ENCODE measurements at regions not wholly inside any gene's neighbourhood (a gene's known extent, or its start where the extent isn't known, plus 50 kb on each side); places are given as distances from the start of the nearest gene placed in this dataset.

DNA sequence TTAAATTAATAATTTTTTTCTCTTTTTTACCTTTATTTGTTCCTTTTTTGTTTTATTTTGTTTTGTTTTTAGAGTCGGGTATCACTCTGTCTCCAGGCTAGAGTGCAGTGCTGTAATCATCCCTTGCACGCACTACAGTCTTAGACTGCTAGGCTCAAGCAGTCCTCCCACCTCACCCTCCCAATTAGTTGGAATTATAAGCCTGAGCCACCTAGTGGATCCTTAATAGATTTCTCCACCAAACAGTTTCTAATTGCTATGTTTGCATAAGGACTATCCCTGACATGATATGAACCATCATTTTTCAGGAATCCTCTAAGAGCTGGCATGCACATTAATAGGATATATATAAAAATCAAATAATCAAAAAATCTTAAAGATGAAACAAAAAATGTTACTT is 993.2 kb downstream of the OTOL1 start:
- no peak for TF ChIP-seq POLR2A (IDR thresholded peaks at IDR 0.05)
- TF ChIP-seq, protein P1, sequence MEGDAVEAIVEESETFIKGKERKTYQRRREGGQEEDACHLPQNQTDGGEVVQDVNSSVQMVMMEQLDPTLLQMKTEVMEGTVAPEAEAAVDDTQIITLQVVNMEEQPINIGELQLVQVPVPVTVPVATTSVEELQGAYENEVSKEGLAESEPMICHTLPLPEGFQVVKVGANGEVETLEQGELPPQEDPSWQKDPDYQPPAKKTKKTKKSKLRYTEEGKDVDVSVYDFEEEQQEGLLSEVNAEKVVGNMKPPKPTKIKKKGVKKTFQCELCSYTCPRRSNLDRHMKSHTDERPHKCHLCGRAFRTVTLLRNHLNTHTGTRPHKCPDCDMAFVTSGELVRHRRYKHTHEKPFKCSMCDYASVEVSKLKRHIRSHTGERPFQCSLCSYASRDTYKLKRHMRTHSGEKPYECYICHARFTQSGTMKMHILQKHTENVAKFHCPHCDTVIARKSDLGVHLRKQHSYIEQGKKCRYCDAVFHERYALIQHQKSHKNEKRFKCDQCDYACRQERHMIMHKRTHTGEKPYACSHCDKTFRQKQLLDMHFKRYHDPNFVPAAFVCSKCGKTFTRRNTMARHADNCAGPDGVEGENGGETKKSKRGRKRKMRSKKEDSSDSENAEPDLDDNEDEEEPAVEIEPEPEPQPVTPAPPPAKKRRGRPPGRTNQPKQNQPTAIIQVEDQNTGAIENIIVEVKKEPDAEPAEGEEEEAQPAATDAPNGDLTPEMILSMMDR (IDR thresholded peaks at IDR 0.05): no peak
- Histone ChIP-seq H3K4me1 (replicated peaks in 1 of 2) (no peaks in the 10 kb centered on the region), H3K36me3 (replicated peaks in 1 of 2) (no peaks in the 10 kb centered on the region)

GRCh38 chr3:162491952-162492351 is 995.3 kb downstream of the OTOL1 start:
- intact Hi-C loops (cut with DNase I): no loop called here
- Histone ChIP-seq H3K4me3 (peak overlapping the region in 1 of 4 donors; percentile 14), H3K27ac (no peak overlapping the region), H3K36me3 (replicated peaks in 1 of 2) (no peaks in the 10 kb centered on the region), H3K4me1 (replicated peaks in 1 of 2) (no peaks in the 10 kb centered on the region), H3K27me3 (no peaks in the 10 kb centered on the region), H3K9me3 (replicated peaks in 1 of 3) (no peaks in the 10 kb centered on the region)
- TF ChIP-seq, protein P1 (IDR thresholded peaks at IDR 0.05): no peak
- 40 to 69% (median 53%) methylated on average over 1 of the region's 1 CpG for WGBS, 4 donors
- DNase-seq: no peak

More for the DNA sequence above, 993.2 kb downstream of the OTOL1 start:
- Histone ChIP-seq H3K4me3 (no peak overlapping the region), H3K9me3 (replicated peaks in 1 of 3) (no peaks in the 10 kb centered on the region), H3K27ac (no peak overlapping the region), H3K27me3 (no peaks in the 10 kb centered on the region)
- 67 to 91% (median 79%) methylated on average over 2 of the region's 2 CpGs for WGBS, 4 donors
- intact Hi-C loops (cut with DNase I): no loop called here
- no peak for DNase-seq

GRCh38 chr3:162492446-162493081 is 996.0 kb downstream of the OTOL1 start:
- WGBS, 4 donors: 44 to 61% (median 50%) methylated on average over 4 of the region's 4 CpGs
- Histone ChIP-seq H3K4me3 (no peak overlapping the region), H3K27me3 (no peaks in the 10 kb centered on the region), H3K9me3 (replicated peaks in 1 of 3) (no peaks in the 10 kb centered on the region), H3K27ac (no peak overlapping the region), H3K36me3 (replicated peaks in 1 of 2) (no peaks in the 10 kb centered on the region), H3K4me1 (replicated peaks in 1 of 2) (no peaks in the 10 kb centered on the region)
- DNase-seq: no peak
- intact Hi-C loops (cut with DNase I): no loop called here
- TF ChIP-seq, protein P1 (IDR thresholded peaks at IDR 0.05): no peak
- TF ChIP-seq POLR2A (IDR thresholded peaks at IDR 0.05): no peak

DNA sequence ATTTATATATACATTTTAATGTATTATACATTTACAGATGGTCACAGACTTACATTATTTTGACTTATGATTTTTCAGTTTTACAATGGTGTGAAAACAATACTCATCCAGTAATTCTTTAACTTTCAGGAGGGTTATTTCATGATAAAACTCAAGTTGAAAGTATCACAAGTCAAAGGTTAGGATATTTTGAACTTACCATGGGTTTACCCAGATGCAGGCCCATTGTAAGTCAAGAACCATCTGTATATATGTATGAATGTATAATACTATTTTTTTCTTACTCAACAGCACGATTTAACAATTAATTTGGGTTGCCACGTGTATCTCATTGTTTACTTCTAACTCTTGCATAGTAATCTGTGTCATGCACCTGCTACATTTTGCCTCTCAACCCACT is 1002.0 kb downstream of the OTOL1 start:
- Histone ChIP-seq H3K27me3 (no peaks in the 10 kb centered on the region), H3K36me3 (replicated peaks in 1 of 2) (no peaks in the 10 kb centered on the region), H3K27ac (no peak overlapping the region), H3K4me3 (no peak overlapping the region), H3K4me1 (replicated peaks in 1 of 2) (no peaks in the 10 kb centered on the region), H3K9me3 (replicated peaks in 1 of 3) (no peaks in the 10 kb centered on the region)
- intact Hi-C loops (cut with DNase I): no loop called here
- no peak for TF ChIP-seq POLR2A (IDR thresholded peaks at IDR 0.05)
- TF ChIP-seq, protein P1 (IDR thresholded peaks at IDR 0.05): no peak
- 46 to 71% (median 59%) methylated on average over 2 of the region's 2 CpGs for WGBS, 4 donors
- DNase-seq: no peak
